Non-pigmented ciliary epithelial cell (primary cell): ENCODE measurements at regions not wholly inside any gene's neighbourhood (a gene's known extent, or its start where the extent isn't known, plus 50 kb on each side); places are given as distances from the start of the nearest gene placed in this dataset.
A peak's percentile ranks its signal among the peaks of the same experiment; 100 is the strongest.

Experiments used
- DNase-seq: peaks from one replicate; pipeline ENCODE4 v3.0.0-alpha.2; 2010; ENCODE audit warnings: low read depth

- DNase-seq = no peak
Measured at GRCh38 chr9:12933957-12934356, 159.1 kb downstream of the LURAP1L start.

DNA sequence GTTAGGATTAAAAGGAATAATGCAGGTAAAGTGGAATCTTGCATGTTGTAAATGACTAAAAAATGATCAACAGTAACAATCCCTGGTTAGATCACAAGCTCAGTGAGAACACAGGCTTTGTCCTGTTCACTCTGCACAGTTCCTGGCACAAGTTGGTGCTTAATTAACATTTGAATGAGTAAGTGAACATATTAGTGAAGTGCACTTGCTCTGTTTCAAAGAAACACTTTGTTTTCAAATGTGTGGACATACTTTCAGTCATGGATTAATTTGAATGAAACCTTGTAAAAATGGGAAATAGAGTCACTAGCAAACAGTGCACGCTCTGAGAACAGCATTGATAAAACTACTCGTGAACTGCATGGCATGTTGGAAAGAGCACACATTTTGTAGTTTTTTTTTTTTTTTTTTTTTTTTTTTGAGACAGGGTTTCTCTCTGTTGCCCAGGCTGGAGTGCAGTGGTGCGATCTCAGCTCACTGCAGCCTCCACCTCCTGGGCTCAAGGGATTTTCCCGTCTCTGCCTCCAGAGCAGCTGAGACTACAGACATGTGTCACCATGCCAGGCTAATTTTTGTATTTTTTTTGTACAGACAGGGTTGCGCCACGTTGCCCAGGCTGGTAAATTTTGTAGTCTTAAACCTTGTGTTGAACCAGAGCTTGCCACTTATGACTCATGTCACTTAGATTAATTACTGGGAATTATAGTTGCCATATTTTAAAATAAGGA, 159.9 kb downstream of the LURAP1L start:
- no peak for DNase-seq

- peak; percentile 19 for DNase-seq
Measured at GRCh38 chr9:12935714-12936113, 160.9 kb downstream of the LURAP1L start.

DNA sequence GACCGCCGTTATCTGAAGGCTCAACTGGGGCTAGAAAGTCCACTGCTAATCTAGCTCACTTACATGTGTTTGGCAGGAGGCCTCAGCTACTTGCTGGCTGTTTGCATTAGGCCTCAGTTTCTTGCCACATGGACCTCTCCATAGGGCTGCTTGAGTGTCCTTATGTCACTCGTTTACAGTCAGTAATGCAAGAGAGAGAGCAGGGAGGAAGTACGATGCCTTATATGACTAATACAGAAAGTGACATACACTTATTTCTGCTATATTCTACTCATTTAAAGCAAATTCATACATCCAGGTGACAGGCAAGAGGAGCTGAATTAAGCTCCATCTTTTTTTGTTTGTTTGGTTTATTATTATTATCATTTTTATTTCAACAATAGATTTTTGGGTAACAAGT, 179.6 kb downstream of the LURAP1L start:
- DNase-seq = no peak

DNA sequence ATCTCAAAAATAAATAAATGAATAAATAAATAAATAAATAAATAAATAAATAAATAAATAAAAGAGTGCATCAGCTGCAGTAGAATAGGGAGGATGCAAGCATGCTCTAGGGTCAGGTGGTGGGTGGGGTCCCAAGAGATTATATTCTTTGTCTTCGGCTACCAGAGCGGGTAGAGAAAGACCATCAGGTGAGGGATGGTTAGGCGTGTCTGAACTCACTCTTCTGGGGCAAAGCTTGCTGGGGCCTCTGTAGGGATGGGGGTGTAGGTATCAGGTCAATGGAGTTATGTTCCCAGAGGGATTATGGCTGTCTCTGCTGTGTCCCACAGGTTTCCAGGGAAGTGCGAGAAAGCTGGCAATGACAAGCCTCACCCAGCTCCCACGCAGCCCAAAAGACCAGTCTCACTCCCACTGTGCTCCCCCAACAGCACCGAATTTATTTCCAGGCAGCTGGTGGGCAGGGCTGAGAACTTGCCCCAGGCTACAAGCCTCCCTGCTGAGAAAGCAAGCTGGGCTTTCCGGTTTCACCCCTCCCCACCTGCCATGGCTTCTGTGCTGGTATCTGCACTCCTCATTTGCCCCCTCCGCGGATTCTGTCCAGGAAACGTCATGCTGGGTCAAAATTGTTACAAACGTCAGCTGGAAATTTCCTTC, 180.8 kb downstream of the LURAP1L start:
- no peak for DNase-seq

DNA sequence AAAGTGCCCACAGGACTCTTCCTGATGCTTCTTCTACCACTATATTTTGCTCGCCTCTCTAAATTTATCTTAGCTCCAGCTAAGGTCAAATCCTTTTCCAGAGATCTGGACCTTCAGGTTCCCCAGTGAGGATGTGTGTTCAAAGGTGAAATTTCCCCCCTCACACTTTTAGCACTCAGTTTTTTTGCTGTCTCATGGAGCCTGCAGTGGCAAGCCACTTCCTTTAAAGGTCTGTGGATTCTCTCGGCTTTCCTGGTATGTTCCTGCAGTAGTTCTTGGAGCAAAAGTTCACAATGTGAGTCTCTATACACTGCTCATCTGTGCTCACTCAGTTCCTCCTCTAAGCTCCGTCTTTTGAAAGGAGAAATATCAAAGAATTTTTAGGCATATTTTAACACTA, 181.4 kb downstream of the LURAP1L start:
- no peak for DNase-seq

GRCh38 chr9:12956805-12957204, 182.0 kb downstream of the LURAP1L start:
- no peak for DNase-seq

- no peak for DNase-seq
Measured at GRCh38 chr9:12958279-12958678, 183.5 kb downstream of the LURAP1L start.

DNA sequence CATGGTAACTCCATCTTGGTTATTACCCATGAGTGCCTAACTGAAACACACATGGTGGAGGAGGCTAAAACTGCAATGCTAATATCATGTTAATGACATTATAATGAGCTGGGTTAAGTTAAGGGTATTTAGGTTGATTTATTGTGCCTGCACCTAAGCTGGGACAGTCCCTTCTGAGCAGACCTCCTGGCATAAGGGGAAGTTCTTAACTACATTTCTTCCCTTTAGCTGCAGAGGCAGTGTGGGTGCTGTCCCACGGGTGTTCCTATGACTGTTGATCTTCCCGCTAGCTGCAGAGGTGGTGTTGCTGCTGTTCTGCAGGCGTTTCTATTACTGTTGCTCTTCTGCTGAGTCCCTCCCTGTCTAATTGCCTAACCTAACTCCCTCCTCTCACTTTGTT, 183.9 kb downstream of the LURAP1L start:
- no peak for DNase-seq

GRCh38 chr9:12961276-12961809, 186.5 kb downstream of the LURAP1L start:
- DNase-seq = no peak

- no peak for DNase-seq
Measured at GRCh38 chr9:12963537-12963936, 188.7 kb downstream of the LURAP1L start.

GRCh38 chr9:12964271-12964670, 189.5 kb downstream of the LURAP1L start:
- no peak for DNase-seq

- no peak for DNase-seq
Measured at GRCh38 chr9:12965303-12965702, 190.5 kb downstream of the LURAP1L start.

DNA sequence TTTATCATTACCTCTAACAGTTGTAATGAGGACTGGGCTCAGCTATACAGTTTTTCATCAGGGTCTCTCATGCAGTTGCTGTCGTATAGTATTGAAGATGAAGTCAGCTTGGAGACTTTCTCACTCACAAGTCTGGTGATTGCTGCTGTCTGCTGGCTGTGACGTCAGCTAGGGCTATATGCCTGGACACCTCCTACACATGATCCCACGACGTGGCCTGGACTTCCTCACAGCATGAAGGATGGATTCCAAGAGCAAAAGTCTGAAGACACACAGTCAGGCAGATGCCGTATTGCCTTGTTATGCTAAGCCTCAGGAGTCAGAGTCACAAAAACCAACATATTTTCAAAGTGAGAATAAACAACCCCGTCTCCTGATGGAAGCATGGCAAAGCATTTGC, 193.3 kb downstream of the LURAP1L start:
- no peak for DNase-seq

DNA sequence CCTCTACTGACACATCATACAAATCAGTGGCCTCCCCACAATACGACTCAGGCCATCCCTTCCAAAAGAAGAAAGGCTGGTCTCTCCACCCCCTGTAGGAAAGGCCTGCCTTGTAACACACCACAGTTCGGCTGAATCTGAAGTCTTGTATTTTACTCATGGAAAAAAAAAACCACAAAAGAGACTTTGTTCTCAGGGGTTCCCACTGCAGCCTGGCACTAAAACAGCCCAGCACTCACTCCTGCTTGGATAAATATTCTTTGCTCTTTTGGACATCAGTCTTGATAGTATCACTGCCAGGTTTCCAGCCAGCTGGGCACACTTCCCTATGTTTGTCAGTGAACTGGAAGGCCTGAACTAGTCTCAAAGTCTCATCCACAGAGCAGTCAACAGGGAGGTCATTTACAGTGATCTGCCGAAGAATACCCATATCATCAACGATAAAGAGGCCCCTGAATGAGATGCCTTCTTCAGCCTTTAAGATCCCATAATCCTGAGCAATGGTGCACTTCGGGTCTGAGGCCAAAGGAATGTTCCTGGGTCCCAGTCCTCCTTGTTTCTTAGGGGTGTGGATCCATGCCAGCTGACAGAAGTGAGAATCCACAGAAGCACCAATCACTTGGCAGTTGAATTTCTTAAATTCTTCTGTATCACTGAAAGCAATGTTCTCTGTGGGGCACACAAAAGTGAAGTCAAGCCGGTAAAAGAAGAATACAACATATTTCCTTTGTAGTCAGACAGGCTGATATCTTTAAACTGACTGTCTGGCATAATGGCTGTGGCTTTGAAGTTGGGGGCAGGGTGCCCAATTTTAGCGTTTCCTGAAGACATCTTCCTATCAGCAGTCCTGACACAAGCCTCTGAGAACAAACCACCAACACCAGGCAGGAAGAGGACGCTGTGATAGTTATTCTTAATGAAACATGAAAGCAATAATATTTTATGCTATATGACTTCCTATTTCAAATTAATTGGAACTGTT, 198.1 kb downstream of the LURAP1L start:
- DNase-seq = no peak

- DNase-seq = no peak
Measured at GRCh38 chr9:12973710-12974109, 198.9 kb downstream of the LURAP1L start.

DNA sequence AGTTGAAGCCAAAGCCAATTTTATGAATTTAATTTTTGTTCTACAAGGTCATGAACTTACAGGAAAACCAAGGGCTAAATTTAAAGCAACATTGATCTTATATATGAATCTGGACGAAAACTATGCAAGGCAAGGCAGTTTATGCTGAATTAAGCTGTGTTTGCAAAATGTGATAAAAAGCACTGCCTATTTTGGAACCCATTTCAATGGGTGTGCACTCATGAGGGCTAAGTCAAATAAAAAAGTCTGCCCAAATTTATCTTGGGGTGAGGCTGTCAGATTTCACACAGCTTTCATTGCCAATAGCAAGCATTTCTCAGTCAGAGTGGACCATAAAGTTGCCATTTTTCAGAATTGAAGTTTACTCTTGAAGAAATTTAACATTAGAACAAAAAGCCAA, 199.9 kb downstream of the LURAP1L start:
- no peak for DNase-seq

DNA sequence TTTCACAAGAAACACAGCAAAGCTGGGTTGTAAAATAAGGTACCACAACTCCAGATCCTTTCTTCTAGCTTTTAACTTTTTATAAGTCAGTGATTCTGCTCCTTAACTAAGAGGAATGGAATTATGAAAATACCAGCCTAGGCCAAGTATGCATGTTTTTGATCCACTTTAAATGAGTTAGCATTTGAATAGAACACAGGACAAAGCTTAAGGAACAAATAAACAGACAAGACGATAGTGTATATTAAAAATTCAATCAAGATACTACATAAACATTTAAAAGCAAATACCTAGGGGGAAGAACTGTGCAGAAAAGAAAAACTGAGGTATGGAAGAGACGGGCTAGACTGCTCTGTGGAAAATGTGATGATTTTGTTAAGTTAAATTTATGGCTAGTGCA, 200.7 kb downstream of the LURAP1L start:
- DNase-seq = no peak

GRCh38 chr9:12980085-12980851, 205.4 kb downstream of the LURAP1L start:
- no peak for DNase-seq

GRCh38 chr9:12988258-12988657, 213.4 kb downstream of the LURAP1L start:
- no peak for DNase-seq

GRCh38 chr9:12989669-12990068, 214.8 kb downstream of the LURAP1L start:
- DNase-seq = no peak

DNA sequence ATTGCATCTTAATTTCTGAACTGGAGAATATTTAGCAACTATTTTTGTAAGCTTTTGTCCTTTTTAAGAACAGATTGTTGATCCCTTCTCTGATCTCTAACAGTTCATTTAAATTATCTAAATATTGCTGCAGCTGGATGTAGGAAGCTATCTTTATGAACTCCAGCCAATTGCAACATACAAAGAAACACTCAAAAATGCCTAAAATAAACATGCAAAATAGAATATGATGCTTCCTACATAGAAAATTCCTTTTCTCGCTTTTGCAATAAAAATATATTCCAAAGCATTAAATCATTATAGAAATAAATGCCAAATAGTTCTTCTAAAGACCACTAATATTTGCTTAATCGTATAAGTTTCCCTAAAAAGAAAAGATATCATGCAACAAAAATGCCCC, 218.6 kb downstream of the LURAP1L start:
- DNase-seq = no peak
